ENCODE measurements at regions not wholly inside any gene's neighbourhood (a gene's known extent, or its start where the extent isn't known, plus 50 kb on each side); places are given as distances from the start of the nearest gene placed in this dataset.

- Mint-ChIP-seq H3K4me1 (no peaks in the 10 kb centered on the region), H3K9me3 (no peaks in the 10 kb centered on the region), H3K4me3 (no peak overlapping the region), H3K27ac (no peak overlapping the region), H3K27me3 (no peaks in the 10 kb centered on the region), H3K36me3 (ENCODE audit: low read depth) (no peaks in the 10 kb centered on the region)
- ChIA-PET POLR2A (no interaction called here), CTCF (no interaction called here)
- TF ChIP-seq CTCF (IDR thresholded peaks at IDR 0.05) = no peak
- ATAC-seq (ENCODE audit: low read depth) = no peak
- DNase-seq = no peak
- intact Hi-C loops (cut with micrococcal nuclease) = no loop called here
Observed at GRCh38 chr2:16404146-16404545, 261.5 kb downstream of the CYRIA start.

GRCh38 chr2:16402891-16403290 is 262.7 kb downstream of the CYRIA start:
- Mint-ChIP-seq H3K27ac (no peak overlapping the region), H3K4me3 (no peak overlapping the region), H3K9me3 (no peaks in the 10 kb centered on the region), H3K36me3 (ENCODE audit: low read depth) (no peaks in the 10 kb centered on the region), H3K4me1 (no peaks in the 10 kb centered on the region), H3K27me3 (no peaks in the 10 kb centered on the region)
- intact Hi-C loops (cut with micrococcal nuclease) = no loop called here
- no peak for TF ChIP-seq CTCF (IDR thresholded peaks at IDR 0.05)
- CTCF ChIA-PET = no interaction called here
- ATAC-seq (ENCODE audit: low read depth) (no peak), DNase-seq (no peak)
- POLR2A ChIA-PET = no interaction called here

DNA sequence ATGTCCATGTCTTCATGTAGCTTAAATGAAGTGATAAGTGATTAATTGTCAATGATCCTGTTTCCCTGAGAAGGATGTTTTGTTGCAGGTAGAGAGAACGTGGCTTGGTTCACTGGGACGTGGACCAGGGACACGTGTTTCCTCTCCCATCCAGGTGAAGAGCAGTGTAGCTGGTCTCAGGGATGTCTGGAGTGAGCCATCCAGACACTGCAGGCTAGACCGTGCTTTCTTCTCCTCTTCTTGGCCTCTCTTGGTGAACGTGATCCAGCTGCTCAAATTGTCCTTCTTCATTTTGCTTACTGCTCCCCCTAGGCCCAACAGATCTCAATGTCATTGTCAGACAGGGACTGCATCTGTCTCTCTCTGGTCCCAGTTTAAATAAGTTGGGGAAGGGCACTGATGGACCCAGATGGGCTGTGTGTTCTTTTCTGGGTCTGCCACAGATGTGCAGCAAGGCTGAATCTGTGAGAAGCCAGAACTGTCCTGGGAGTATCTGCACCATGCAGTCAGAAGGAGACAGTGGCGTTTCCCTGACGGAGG is 263.8 kb downstream of the CYRIA start:
- intact Hi-C loops (cut with micrococcal nuclease) = no loop called here
- no peaks in the 10 kb centered on the region for H3K4me1 Mint-ChIP-seq
- no peak overlapping the region for H3K4me3 Mint-ChIP-seq
- no peaks in the 10 kb centered on the region for H3K27me3 Mint-ChIP-seq
- ChIA-PET POLR2A (no interaction called here), CTCF (no interaction called here)
- no peaks in the 10 kb centered on the region for H3K9me3 Mint-ChIP-seq
- ATAC-seq (ENCODE audit: low read depth) (no peak), DNase-seq (no peak)
- no peak overlapping the region for H3K27ac Mint-ChIP-seq
- H3K36me3 Mint-ChIP-seq (ENCODE audit: low read depth) = no peaks in the 10 kb centered on the region
- no peak for TF ChIP-seq CTCF (IDR thresholded peaks at IDR 0.05)

DNA sequence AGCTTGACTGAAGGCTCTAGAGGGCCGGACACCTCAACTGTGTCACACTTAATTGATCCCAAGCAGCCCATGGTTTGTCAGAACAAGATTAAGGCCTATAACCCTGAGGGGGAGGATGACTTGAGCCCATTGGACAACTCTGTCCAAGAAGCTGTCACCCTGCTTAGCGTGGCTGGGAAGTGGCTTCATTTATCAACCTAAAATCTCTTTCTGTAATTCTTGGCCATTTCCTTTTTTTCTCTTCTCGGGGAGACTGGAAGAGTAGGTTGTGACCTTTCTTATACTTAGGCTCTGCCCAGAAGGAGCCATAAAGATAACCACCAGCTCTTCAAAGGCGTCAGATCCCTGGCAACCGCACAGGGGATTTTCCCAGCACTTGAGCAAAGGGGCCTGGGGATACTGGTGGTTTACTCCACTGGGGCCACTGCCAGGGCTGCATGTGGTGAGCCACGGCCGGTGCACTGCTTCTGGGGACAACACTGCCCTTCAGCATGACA is 265.5 kb downstream of the CYRIA start:
- no peaks in the 10 kb centered on the region for H3K36me3 Mint-ChIP-seq (ENCODE audit: low read depth)
- CTCF ChIA-PET = no interaction called here
- ATAC-seq (ENCODE audit: low read depth) (no peak), DNase-seq (no peak)
- POLR2A ChIA-PET = no interaction called here
- H3K27me3 Mint-ChIP-seq = no peaks in the 10 kb centered on the region
- no peaks in the 10 kb centered on the region for H3K4me1 Mint-ChIP-seq
- intact Hi-C loops (cut with micrococcal nuclease) = no loop called here
- H3K27ac Mint-ChIP-seq = no peak overlapping the region
- no peak overlapping the region for H3K4me3 Mint-ChIP-seq
- no peaks in the 10 kb centered on the region for H3K9me3 Mint-ChIP-seq
- TF ChIP-seq CTCF (IDR thresholded peaks at IDR 0.05) = no peak

DNA sequence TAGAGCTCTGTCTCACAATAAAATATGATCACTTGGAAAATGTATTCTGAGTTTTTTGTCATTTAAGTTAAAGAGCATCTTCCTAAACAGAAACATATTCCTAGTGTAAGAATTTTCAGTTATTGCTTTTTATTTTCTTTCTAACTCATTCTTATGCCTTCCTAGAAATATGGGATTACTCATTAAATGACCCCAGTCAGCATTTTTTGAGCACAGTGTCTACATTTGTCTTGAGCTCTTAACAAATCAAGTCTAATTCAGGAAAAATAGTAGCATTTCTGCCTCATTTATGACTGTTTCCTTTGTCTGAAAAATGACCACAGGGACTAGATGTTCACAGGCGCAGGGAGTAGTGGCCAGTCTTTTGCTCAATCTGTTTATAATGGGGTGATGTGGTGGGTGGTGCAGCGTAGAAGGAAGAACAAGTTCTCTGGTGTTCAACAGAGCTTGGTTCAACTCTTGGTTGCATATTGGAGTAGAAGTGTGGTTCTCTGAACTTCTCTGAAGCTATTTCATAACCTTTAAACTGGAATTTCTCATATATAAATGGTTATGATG is 267.1 kb downstream of the CYRIA start:
- DNase-seq = no peak
- intact Hi-C loops (cut with micrococcal nuclease) = no loop called here
- Mint-ChIP-seq H3K4me3 (no peak overlapping the region), H3K27me3 (no peaks in the 10 kb centered on the region), H3K36me3 (ENCODE audit: low read depth) (no peaks in the 10 kb centered on the region), H3K9me3 (no peaks in the 10 kb centered on the region), H3K27ac (no peak overlapping the region), H3K4me1 (no peaks in the 10 kb centered on the region)
- ChIA-PET POLR2A (no interaction called here), CTCF (no interaction called here)
- no peak for ATAC-seq (ENCODE audit: low read depth)
- no peak for TF ChIP-seq CTCF (IDR thresholded peaks at IDR 0.05)

Data from activated B cell treated with CpG ODN at 0.5 μM for 24 hours (primary cell).